SU-DHL-6 (cell line): ENCODE measurements at regions not wholly inside any gene's neighbourhood (a gene's known extent, or its start where the extent isn't known, plus 50 kb on each side); places are given as distances from the start of the nearest gene placed in this dataset.

ENCODE experiments used
- CTCF ChIP-seq: fragments of 200-600 bp; sonication (generic); IDR thresholded peaks from one replicate; pipeline ENCODE4 v1.5.1; 2017; ENCODE audit warnings: antibody characterized with exemption, mild to moderate bottlenecking, low read length, moderate library complexity; ENCODE audit not compliant: insufficient read depth, poor library complexity, severe bottlenecking
- EZH2phosphoT487 ChIP-seq: fragments of 200-600 bp; sonication (generic), shearing (Covaris generic); conservative IDR thresholded peaks from 2 replicates; pipeline ENCODE4 v1.6.1; 2018; ENCODE audit warnings: mild to moderate bottlenecking, antibody characterized with exemption, low read length, moderate library complexity, mixed read lengths

GRCh38 chr2:184297085-184297484 is 301.2 kb upstream of the ZNF804A start:
- TF ChIP-seq CTCF (no peak), EZH2phosphoT487 (no peak)
